Mammary epithelial cell (primary cell): ENCODE measurements at regions not wholly inside any gene's neighbourhood (a gene's known extent, or its start where the extent isn't known, plus 50 kb on each side); places are given as distances from the start of the nearest gene placed in this dataset.
A peak's percentile ranks its signal among the peaks of the same experiment; 100 is the strongest.

Experiments
- EZH2 ChIP-seq: IDR thresholded peaks from 2 replicates; pipeline ENCODE4 v1.6.1; 2012; ENCODE audit warnings: low read length, inconsistent platforms, borderline replicate concordance
- TF ChIP-seq, protein P1 (sequence below), 2 donors: IDR thresholded peaks in 1 of 2; conservative IDR thresholded peaks in 1 of 2; 2 replicates each; pipeline ENCODE4 v1.5.1; 2011 to 2012; ENCODE audit warnings: inconsistent platforms in 2 of 2, low read length in 2 of 2, mild to moderate bottlenecking in 2 of 2, control low read depth in 1 of 2, low read depth in 1 of 2; ENCODE audit not compliant: insufficient read depth in 1 of 2; ENCODE audit errors: extremely low read depth in 1 of 2

- TF ChIP-seq, protein P1, sequence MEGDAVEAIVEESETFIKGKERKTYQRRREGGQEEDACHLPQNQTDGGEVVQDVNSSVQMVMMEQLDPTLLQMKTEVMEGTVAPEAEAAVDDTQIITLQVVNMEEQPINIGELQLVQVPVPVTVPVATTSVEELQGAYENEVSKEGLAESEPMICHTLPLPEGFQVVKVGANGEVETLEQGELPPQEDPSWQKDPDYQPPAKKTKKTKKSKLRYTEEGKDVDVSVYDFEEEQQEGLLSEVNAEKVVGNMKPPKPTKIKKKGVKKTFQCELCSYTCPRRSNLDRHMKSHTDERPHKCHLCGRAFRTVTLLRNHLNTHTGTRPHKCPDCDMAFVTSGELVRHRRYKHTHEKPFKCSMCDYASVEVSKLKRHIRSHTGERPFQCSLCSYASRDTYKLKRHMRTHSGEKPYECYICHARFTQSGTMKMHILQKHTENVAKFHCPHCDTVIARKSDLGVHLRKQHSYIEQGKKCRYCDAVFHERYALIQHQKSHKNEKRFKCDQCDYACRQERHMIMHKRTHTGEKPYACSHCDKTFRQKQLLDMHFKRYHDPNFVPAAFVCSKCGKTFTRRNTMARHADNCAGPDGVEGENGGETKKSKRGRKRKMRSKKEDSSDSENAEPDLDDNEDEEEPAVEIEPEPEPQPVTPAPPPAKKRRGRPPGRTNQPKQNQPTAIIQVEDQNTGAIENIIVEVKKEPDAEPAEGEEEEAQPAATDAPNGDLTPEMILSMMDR (conservative IDR thresholded peaks at IDR 0.05 in 1 of 2, IDR thresholded peaks at IDR 0.05 in 1 of 2; ENCODE audit: extremely low read depth in 1 of 2, insufficient read depth in 1 of 2, low read depth in 1 of 2, low read length in 2 of 2), result peak; percentile 95 to 97
- no peak for TF ChIP-seq EZH2
Measured at GRCh38 chr3:59575113-59576001, 525.5 kb upstream of the CFAP20DC start.
